Suppressor macrophage (primary cell): ENCODE measurements at regions not wholly inside any gene's neighbourhood (a gene's known extent, or its start where the extent isn't known, plus 50 kb on each side); places are given as distances from the start of the nearest gene placed in this dataset.

Experiments
- DNase-seq, 4 experiments: peaks; one replicate each; pipeline ENCODE4 v3.0.0-alpha.2; 2020 to 2022

DNA sequence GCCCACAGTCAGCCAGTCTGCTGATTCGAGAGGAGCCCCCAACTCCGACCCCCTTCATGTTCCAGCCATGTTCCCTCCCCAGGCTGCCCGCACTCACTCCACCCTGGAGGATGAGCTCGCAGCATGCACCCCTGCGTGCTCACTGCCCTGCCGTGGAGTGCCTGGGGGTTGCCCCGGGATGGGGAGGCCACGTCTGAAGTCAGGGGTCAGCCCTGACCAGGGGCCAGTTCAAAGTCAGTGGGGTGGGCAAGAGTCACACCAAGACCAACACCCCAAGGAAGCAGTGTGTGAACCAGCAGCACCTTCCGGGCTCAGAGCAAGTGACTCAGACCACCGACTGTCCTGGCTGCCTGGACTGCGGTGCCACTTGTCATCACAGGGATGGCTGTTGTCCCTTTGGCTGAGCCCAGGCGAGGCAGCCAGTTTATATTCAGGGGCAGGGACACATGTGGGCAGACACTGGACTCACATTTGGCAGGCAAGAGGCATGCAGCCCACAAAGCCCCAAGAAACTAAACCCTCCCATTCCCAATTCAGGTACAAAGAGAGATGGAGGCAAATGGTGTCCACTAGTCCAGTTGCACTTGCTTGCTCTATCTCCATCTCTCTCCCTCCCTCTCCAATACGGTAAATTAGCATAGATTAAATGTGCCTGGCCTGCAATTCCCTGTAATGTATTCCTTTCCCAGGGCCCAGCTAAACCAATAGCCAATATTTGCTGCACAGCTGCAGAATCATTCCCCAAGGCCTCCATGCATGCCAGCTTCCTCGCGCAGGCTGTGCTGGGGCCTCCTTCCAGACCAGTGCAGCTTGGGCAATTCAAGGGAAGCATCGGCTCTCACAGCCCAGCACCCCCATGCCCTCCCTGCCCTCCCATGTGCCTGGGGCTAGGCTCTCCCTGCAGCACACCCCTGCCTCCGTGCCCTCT lies 135.7 kb upstream of the IQSEC1 start:
- no peak for DNase-seq

DNA sequence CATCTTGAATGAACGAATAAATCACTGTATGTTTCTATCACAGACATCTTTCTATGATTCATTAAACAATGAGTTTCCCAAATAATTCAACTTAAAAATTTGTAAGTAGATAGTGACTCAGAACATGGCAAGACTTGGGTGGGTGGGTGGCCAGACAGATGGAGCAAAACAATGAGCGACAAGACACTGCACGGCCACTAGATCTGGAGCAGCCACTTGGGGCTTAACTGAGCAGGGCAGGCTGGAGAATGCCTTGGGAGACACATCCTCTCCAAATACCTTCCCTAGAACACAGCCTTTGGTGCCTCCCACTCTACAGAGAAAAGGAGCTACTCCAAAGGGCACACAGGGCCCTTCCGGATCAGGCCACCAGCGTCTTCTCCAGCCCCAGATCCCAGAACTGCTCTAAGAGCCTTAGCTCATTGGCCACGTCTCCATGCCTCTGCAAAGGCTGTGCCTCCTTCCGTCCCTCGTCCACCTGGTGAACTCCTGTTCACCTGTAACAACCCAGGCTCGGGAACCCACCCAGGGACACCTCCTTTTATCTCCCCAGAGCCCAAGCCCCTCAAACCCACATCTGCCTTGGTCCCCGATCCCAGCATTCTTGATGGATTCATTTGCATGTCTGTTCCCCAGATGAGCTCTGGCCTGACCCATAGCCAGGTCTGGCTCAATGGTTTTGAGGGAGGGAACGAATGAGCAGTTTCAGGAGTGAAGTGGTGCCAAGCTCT lies 134.9 kb upstream of the IQSEC1 start:
- no peak for DNase-seq

DNA sequence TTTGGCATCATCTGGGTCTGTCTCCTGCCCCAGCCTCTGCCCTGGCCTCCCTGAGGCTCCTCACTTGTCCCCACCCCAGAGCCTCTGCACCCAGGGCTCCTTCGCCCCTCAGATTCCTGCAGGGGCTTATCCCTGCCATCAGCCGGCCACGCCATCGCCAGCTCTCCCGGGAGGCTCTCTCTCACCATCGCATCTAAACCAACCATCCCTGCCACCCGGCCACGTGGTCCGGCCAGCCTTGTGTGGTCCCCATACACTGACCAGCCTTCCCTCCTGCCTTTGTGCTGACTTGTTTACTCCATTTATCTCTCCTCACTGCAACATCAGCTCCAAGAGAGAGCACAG lies 134.3 kb upstream of the IQSEC1 start:
- DNase-seq, result no peak

DNA sequence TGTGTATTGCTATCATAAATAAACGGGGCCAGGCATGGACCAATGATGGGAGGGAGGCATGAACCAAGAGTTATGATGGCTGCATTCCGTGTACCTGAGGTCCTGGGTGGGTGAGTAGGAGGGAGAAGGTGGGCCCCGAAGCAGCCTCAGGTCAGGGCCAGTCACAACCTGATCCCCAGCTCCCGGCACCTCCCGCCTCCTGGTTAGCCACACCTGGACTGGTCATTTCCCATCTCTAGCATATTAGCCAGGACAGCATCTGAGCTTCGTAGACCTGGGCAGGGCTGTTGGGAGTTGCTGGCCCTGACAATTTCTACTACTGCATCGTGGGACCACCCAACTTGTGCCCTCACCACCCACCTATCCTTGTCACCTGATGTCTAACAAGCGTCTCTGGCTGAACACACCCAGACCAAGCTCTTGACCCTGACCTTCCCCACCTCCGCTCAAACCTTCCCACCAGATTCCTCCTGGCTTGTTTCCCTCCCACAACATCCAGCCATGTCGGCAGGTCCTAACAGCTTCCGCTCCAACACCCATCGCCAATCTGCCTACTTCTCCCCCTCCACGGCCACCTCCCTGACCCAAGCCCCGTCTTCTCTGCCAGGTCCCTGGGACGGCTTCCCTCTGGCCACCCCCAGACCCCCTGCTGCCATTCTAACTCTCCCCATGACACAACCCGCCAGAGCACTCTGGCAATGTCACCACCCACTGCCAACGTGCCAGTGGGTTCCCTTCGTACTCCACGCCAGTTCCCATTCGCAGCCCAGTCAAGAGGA lies 133.8 kb upstream of the IQSEC1 start:
- no peak for DNase-seq

DNA sequence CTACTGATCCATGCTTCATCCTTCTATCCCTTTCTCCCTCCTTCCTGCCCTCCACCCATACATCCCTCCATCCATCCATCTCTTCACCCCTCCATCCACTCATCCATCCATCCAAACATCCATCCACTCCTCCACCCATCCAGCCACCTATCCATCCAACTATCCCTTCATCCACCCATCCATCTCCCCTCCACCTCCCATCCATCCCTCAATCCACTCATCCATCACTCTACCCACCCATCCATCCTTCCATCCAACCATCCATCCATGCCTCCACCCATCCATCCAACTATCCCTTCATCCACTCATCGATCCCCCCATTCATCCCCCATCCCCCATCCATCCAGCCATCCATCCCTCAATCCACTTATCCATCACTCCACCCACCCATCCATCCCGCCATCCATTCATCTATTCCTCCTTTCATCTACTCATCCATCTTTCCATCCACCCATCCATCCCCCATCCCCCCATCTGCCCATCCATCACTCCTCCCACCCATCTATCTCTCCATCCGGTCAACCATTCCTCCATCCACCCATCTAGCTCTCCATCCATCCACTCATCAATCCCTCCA lies 132.4 kb upstream of the IQSEC1 start:
- no peak for DNase-seq

DNA sequence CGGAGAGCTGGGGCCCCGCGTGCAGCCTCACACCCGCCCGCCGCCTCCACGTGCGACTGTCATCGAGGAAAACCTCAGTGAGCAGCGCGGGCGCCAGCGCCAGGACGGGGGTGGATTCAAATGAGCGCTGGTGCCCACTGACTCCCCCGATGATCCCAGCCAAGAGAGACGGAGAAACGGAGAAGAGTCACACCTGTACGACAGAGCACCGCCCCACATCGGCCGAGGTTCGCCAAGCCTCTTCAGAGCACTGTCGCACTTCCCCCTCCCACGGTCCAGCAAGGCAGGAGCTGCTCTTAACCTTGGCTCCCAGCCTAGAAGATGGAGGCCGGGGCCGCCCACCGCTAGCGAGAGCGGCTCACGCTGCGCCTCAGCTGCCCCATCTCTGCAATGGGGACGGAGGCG lies 130.9 kb upstream of the IQSEC1 start:
- DNase-seq, result peak in 2 of 4 experiments; percentile 11 to 13

DNA sequence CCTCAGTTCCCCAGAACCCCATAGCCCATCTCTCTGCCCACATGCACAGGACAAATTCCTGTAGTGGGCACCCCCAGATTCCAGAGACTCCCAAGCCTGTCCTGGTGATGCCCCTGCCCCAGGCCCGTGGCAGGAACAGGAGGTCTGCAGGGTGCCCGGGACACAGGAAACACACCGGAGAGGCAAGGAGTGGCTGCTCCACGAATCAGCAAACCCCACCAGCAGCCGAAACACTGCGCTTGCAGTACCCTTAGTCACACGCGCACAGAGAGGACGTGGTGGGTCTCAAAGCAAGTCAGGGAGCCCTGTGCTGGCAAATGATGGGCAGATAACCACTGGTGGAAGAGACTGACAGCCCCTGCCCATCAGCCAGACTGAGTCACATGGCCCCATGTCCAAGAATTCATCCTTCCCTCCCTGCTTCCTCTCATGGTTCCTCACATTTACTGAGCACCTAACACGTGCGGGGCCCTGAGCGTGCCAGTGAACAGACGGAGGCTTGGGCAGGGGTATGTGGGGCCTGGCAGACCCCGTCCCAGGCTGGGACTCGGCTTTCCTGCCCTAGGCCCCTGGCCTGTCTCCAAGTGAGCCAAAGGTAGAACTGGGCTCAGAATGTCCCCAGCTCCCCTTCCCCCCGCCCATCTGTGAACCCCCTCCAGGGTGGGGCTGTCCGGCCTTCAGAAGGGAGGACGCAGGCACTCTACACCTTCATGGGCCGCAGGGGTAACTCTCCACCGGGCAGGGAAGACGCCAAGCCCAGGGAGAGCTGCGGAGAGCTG lies 130.4 kb upstream of the IQSEC1 start:
- DNase-seq, result no peak

DNA sequence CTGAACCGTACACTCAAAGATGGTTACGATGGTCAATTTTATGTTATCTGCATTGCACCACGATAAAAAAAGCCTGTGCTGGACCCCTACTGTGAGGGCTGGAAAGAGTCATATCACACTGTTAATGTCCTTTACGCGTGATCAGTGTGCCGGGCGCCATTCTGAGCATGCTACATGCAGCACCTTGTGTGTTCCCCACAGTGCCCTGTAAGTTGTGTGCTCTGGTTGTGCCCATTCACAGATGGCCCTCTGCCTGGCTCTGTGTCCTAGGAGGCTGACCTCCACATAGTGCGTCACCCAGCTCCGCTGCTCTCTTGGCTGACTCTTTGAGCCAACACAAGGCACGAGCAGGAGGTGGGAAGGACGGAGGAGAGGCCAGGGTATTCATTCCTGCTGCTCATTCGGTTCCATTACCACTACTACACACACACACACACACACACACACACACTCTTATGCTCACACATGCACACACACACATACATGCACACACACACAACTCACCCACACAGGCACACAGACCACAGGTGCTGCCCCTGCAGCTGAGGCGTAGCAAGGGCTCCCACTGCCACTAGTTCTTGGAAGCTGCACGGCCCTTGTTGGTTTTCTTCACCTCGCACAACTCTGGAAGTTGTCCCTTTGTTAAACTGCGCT lies 129.6 kb upstream of the IQSEC1 start:
- DNase-seq, result no peak

DNA sequence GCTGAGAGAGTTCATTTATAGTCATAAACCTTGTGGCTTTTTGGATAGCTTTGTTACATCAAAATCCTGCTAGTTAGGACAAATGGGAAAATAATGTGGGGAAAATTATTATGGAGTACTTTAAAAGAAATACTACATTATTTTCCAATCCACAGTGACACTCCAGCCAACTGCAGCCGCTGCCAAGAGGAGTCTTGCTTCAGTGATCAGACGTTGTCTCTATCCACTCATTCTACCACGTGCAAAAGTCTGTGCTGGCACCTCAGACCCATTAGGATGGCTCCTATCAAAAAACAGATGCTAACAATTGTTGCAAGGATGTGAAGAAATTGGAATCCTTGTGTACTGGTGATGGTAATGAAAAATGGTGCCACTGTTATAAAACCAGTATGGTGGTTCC lies 128.6 kb upstream of the IQSEC1 start:
- DNase-seq, result no peak

DNA sequence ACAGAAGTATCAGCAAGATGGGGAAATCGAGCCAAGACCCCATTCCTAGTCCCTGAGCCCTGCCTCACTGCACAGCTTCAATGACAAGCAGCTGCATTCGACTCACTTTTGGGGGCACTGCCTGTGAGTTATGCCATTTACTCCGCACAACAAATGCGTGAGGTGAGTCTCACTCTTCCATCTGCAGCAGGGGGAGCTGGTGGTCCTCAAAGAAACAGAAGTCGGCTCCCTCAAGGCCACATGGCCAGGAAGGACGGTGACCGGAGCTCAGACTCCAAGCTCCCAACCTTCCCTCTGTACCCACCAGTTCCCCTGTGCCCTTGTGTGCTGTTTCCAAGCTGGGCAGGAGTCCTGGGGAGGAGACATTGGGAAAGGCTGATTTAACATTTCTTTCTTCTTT lies 127.7 kb upstream of the IQSEC1 start:
- no peak for DNase-seq

DNA sequence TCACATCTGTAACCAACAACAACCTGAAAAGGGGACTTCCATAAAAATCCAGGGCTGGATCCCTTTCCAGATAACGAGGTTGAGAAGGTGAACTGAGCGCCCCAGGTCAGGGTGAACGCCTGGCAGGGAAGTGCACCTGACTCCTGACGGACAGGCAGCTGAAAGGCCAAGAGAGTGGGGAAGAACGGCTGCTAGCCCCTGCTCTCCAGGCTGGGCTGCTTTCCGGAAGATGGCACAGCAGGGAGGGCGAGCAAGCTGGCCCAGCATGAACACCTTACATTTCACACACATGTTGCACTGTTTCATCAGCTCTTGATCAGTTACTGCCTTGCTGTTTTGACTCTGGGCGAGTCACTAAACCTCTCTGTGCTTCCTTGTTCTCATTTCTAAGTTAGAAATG lies 127.2 kb upstream of the IQSEC1 start:
- no peak for DNase-seq

DNA sequence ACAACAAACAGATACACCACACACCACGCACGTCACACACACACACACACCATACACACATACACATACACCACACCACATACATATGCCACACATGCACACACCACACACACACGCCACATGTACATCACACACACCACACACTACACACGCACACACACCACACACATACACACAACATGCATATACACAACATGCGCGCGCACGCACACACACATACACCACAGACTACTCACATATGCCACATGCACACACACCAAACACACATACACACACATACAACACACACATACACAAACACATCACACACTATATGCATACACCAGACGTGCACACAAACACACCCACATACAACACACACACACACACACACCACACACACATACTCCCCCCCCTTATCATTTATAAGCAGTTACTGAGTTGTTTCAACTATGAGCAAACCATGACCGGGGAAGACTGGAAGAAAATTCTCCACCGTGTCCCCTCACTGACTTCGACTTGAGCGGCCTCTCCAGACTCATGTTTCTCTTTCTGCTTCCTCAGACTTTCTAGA lies 126.7 kb upstream of the IQSEC1 start:
- DNase-seq, result no peak

DNA sequence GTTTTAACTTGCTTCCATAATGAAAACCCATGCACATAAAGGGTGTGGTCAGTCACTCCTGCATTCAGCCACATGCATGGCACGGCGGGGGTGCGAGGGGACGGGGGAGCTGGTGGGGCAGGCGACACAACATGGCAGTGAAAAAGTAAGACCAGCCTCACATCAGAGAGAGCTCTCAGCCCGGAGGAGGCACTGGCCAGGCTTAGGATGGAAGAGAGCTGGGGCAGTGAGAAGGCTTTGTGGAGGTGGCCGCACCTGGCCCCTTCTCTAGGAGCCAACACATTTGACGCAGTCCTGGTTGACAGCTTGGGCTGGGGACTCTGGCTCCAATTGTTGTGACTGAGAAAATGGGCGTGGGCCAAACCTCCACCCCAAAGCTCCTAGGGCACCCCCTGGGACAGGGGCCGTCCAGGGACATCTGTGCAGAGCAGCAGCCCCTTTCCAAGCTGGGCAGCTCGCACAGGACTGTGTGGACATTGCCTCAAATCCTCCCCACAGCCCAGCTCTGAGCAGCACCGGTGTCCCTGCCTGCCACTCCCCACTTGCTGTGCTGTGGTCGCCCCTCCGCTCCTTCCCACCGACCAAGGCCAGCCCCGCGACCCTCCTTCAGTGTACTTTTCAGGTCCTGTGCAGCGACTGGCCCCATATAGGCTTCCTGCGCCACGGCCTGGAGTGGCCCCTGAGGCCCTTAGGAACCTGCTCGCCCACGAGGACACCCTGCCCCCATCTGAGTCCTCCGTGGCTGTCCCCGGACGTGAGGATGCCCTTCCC lies 126.0 kb upstream of the IQSEC1 start:
- no peak for DNase-seq

DNA sequence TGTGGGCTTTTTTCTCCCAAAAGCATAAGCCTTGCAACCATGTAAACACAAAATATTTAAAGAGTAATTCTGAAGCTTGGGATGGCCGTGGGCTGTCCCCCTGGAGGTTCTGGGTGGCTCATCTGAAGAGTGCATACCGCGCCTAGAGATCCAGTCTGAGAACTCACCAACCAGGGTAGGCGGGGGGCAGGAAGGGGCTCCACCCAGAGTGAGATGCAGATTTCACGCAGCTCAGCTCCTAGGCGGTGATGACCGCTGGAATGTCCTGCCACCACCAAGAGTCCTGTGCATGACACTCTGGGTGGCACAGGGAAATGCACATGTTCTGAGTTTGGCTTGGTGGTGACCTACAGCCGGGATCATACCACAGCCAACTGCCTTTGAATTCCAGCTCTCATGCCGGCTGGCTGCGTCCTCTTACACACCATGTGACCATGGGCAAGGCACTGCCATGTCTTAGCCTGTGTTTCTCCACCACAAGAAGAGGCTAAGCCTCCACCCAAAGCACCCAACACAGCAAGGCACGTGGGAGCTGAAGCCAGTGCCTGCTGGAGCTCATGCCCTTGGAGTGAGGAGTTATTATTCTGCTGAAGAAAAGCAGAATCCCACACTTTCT lies 125.1 kb upstream of the IQSEC1 start:
- DNase-seq, result no peak

DNA sequence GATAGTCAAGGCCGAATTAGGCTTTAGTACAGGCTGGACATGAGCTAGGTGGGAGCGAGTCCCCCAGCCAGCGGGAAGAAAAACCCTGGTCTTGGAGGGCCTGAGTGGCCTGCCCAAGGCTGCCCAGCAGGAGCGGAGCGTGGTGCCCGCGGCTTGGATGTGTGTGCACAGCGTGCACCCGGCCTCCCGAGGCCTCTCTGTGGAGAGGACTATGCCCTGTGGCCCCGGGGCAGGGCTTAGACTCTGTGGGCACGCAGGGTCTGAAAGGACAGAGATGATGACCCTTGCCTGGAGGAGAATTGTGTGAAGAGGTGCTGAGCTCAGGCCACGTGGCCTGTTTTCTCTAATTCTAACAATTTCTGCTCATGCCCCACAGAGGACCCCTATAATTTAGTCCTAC lies 124.6 kb upstream of the IQSEC1 start:
- DNase-seq, result no peak

DNA sequence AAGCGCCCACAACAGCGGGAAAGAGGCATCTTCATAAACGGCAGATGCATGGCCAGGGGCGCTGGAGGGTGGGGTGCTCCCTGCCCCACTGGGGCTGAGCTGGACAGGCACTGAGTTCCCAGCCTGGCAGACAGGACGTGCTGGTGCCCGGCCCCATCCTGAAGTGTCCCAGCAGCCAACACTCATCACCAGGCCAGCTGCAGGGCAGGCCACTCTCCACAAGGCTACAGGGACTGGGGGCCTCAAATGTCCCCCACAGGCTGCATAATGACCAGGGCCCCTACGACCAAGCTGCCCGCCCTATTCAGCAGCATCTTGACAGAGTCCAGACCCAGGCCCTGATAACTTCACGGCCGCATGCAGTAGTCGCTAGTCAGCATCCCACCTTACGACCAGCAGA lies 124.1 kb upstream of the IQSEC1 start:
- no peak for DNase-seq

DNA sequence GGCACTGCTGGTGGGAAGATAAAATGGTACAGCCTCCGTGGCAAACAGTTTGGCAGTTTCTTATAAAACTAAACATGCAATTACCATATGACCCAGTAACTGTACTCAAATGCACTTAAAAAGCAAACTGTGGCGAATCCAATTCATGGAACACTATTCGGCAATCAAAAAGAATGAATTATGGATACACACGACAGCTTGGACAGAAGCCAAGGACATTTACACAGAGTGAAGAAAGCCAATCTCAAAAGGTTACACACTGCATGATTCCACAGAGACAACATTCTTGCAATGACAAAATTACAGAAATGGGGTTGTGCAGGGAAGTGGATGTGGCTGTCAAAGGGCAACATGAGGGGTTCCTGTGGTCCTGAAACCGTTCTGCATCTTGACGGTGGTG lies 122.1 kb upstream of the IQSEC1 start:
- DNase-seq, result no peak

DNA sequence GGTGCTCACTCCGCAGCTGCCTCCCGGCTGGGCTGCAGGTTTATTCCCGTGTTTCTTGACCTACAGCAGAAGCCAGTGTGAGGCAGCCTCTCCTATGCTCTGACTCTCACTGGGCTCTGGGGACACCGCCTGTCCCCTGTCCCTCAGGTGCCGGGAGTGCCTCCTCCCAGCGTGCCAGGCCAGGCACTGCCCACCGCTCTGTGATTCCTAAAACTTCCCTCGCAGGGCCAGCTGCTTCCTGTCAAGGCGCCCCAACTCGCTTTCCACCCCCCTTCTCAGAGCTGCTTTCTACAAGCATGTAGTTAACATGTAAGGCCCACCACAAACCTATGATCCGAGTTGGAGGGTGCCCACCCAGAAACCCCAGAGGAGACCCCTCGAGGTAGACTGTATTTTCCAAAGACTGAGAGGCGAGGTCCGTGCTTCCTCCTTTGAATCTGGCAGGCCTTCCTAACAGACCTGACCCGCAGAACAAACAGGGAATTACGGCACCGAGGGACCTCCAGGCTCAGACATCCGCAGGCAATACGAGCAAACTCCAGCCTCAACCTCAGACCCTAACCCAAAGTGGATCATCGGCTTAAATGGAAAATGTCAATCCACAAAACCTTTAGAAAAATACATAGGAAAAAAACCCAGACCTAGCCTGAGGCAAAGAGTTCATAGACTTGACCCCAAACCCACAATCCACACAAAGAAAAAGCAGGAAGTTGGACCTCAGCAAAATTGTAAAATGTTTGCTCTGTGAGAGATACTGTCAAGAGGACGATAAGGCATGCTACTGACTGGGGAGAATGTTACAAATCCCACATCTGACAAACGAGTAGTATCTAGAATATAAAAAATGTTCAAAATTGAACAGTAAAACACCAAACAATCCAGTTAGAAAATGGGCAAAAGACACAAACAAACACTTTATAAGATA lies 121.3 kb upstream of the IQSEC1 start:
- peak in 1 of 4 experiments; percentile 13 for DNase-seq
